Cardiac muscle cell (in vitro differentiated cells and primary cell): ENCODE measurements at regions not wholly inside any gene's neighbourhood (a gene's known extent, or its start where the extent isn't known, plus 50 kb on each side); places are given as distances from the start of the nearest gene placed in this dataset.
A peak's percentile ranks its signal among the peaks of the same experiment; 100 is the strongest.

Experiments
- DNase-seq, 2 donors: peaks; one replicate each; pipeline versions ENCODE4 v3.0.0 to v3.0.0-alpha.2; 2010 to 2017; ENCODE audit warnings: low read depth in 1 of 2, low spot score in 1 of 2
- H3K27ac ChIP-seq: fragments of 200-600 bp; sonication (generic); 2 replicates; pipeline ENCODE4 v1.5.1; 2016
- H3K27me3 ChIP-seq: fragments of 200-600 bp; sonication (generic); 2 replicates; pipeline ENCODE4 v1.6.0; 2016; ENCODE audit warnings: control low read depth
- H3K36me3 ChIP-seq: fragments of 200-600 bp; sonication (generic); 2 replicates; pipeline ENCODE4 v1.5.1; 2016; ENCODE audit warnings: control low read depth
- H3K4me1 ChIP-seq: fragments of 200-600 bp; sonication (generic); 2 replicates; pipeline ENCODE4 v1.8.1; 2017; ENCODE audit warnings: low read depth, mild to moderate bottlenecking, mixed run types
- H3K4me3 ChIP-seq: fragments of 200-600 bp; sonication (generic); 2 replicates; pipeline ENCODE4 v1.5.1; 2016; ENCODE audit warnings: mild to moderate bottlenecking
- H3K9me3 ChIP-seq: fragments of 200-600 bp; sonication (generic); 2 replicates; pipeline ENCODE4 v1.5.1; 2017; ENCODE audit warnings: low read depth, mild to moderate bottlenecking, control low read depth
- TF ChIP-seq, protein P1 (sequence below): IDR thresholded peaks from 2 replicates; pipeline ENCODE4 v1.5.1; 2012; ENCODE audit warnings: low read depth, mild to moderate bottlenecking, low read length

DNA sequence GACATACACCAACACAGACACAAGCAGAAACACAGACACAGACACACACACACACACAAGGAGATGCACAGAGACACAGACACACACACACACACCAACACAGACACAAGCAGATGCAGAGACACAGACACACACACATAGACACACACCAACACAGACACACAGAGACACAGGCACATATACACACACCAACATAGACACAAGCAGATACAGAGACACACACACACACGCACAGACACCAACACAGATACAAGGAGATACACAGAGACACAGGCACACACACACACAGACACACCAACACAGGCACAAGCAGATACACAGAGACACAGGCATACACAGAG lies 347.2 kb upstream of the KLF6 start:
- Histone ChIP-seq H3K4me1 (no peaks in the 10 kb centered on the region), H3K9me3 (no peaks in the 10 kb centered on the region), H3K36me3 (no peaks in the 10 kb centered on the region), H3K27me3 (no peaks in the 10 kb centered on the region), H3K4me3 (no peak overlapping the region), H3K27ac (no peak overlapping the region)
- TF ChIP-seq, protein P1, sequence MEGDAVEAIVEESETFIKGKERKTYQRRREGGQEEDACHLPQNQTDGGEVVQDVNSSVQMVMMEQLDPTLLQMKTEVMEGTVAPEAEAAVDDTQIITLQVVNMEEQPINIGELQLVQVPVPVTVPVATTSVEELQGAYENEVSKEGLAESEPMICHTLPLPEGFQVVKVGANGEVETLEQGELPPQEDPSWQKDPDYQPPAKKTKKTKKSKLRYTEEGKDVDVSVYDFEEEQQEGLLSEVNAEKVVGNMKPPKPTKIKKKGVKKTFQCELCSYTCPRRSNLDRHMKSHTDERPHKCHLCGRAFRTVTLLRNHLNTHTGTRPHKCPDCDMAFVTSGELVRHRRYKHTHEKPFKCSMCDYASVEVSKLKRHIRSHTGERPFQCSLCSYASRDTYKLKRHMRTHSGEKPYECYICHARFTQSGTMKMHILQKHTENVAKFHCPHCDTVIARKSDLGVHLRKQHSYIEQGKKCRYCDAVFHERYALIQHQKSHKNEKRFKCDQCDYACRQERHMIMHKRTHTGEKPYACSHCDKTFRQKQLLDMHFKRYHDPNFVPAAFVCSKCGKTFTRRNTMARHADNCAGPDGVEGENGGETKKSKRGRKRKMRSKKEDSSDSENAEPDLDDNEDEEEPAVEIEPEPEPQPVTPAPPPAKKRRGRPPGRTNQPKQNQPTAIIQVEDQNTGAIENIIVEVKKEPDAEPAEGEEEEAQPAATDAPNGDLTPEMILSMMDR: no peak
- DNase-seq: no peak

DNA sequence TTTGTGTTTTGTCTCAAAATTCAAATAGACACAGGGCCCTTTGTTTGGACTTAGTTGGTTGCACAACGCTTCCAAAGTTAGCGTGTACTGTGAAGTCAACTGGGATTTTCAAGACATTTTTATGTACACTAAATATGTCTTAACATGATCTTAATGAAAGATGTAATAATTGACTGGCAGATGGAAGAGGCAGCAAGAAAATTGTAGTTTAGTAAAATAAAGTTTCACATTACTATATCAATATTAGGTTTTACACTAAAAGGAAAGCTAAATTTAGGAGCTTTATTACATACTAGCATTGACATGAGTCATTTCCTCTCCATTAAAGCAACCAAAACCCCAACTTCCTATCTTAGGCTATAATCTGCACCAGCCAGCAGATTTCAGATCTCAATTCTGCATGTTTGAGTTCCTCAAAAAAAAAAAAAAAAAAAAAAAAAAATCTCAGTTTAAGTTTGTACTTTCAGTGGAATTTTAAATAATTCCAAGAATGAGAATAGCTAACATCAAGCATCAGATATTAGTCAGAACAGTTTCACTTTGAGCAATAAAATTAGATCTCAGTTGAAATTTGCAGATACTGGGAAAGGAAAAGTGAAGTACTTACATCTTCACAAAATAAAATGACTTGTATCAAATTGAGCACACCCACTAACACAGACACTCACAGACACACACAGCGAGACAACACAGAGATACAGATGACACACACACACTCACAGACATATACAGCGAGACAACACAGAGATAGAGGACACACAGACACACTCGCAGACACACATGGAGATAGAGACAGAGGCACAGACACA lies 346.6 kb upstream of the KLF6 start:
- Histone ChIP-seq H3K9me3 (no peaks in the 10 kb centered on the region), H3K4me3 (no peak overlapping the region), H3K4me1 (no peaks in the 10 kb centered on the region), H3K27ac (no peak overlapping the region), H3K27me3 (no peaks in the 10 kb centered on the region), H3K36me3 (no peaks in the 10 kb centered on the region)
- DNase-seq: peak in 1 of 2 donors; percentile 80
- TF ChIP-seq, protein P1: no peak

DNA sequence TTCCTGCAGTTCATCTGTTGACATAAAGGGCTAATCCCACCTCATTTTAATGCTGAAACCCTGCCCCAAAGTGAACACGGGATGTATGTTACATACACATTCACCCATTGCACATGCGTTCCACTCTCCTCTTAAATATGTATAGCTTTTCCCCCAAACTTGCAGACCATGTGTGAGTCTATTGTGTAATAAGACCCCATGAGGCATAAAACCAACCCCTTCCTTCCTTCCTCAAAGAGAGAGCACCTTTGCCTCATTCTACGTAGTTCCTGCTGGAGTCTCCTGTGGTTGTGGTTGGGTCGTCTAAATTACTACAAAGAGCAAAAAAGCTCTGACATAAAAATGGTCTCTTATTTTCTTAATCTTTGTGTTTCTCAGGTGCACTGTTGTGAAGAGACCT lies 345.7 kb upstream of the KLF6 start:
- no peak overlapping the region for H3K4me3 ChIP-seq
- no peak overlapping the region for H3K27ac ChIP-seq
- TF ChIP-seq, protein P1: no peak
- no peaks in the 10 kb centered on the region for H3K9me3 ChIP-seq
- no peak for DNase-seq
- no peaks in the 10 kb centered on the region for H3K27me3 ChIP-seq
- H3K36me3 ChIP-seq: no peaks in the 10 kb centered on the region
- H3K4me1 ChIP-seq: no peaks in the 10 kb centered on the region

DNA sequence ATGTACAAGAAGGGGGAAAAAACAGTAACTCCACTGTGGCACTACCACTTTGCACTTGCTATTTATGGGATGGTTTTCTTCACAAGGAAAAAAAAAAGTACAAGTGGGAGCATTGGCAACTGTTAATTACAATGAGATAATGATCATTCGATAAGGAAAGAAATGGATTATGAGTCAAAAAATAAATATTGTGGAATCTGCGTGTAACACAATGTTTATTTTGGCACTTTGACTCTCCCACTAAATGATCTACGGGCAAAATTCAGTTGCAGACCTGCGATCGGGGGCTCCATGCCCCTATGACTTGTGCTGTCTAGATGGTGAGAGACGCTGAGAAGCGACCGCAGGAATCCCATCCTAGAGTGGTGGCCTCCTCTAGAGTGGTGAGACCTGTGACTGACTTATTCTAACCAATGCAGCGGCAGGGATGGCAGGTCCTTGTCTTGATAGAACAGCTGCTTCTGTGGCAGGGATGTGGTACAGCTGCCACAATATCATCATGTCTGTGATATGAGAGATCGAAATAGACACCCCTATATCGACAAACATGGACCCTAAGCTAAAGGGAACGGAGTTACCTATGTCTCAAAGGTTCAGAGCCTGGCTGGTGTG lies 345.0 kb upstream of the KLF6 start:
- H3K4me1 ChIP-seq: no peaks in the 10 kb centered on the region

DNA sequence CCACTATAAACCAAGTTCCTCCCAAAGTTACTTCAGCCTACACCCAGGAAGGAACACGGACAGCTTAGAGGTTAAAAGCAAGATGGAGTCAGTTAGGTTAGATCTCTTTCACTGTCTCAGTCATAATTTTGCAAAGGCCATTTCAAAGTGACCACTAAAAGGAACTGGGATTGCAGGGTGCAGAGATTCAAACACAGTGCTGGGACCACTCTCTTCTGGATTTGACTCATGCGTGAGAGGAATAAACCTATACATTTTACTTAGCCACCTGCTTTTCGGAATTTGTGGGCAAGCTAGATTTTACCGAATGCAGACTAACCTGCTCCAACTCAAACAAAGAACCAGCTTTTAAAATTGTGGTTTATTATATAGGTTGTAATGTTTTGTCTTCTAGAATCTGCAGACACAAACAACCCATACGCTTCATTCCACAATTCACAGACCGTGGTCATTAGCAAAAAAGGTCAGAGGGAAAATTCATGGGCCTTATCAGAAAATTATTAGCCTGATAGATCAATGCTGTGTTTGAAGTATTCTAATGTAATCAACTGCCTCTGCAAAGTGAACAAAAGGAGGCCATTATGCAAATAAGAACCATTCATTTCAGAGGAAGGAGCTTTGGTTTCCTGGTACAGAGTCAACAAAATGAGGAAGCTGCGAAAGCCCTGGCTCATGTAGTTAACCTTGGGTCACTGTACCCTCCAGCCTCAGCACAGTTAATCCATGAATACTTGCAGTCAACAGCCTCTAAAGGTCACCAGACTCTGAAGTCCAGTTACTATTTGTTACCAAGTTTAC lies 342.7 kb upstream of the KLF6 start:
- no peak overlapping the region for H3K4me3 ChIP-seq
- DNase-seq: no peak
- peaks cover 3% of the 10 kb centered on the region for H3K4me1 ChIP-seq
- H3K27me3 ChIP-seq: no peaks in the 10 kb centered on the region
- H3K36me3 ChIP-seq: no peaks in the 10 kb centered on the region
- TF ChIP-seq, protein P1: no peak
- no peaks in the 10 kb centered on the region for H3K9me3 ChIP-seq
- no peak overlapping the region for H3K27ac ChIP-seq

More for the DNA sequence above, 345.0 kb upstream of the KLF6 start:
- H3K9me3 ChIP-seq: no peaks in the 10 kb centered on the region
- no peaks in the 10 kb centered on the region for H3K27me3 ChIP-seq
- H3K27ac ChIP-seq: no peak overlapping the region
- TF ChIP-seq, protein P1: no peak
- H3K36me3 ChIP-seq: no peaks in the 10 kb centered on the region
- no peak for DNase-seq
- no peak overlapping the region for H3K4me3 ChIP-seq
